SK-N-SH (cell line): ENCODE measurements at regions not wholly inside any gene's neighbourhood (a gene's known extent, or its start where the extent isn't known, plus 50 kb on each side); places are given as distances from the start of the nearest gene placed in this dataset.
A peak's percentile ranks its signal among the peaks of the same experiment; 100 is the strongest.

Source experiments
- CTCF ChIA-PET: fragments of 300-600, 350-600 bp; formaldehyde crosslinking; extraction: SDS; loops from one replicate; lab custom pipeline; 2021; lab: Yijun Ruan, JAX
- POLR2A ChIA-PET: fragments of 350-600 bp; sonication (Branson Sonifier 250); formaldehyde crosslinking; extraction: SDS; loops from one replicate; lab custom pipeline; 2020; ENCODE audit warnings: antibody characterized with exemption, inconsistent platforms; lab: Yijun Ruan, JAX
- DNase-seq: peaks from one replicate; pipeline ENCODE4 v3.0.0; 2012
- H2AFZ ChIP-seq: fragments of 200-600 bp; sonication (generic); 2 replicates; pipeline ENCODE4 v1.8.1; 2016; ENCODE audit warnings: antibody characterized with exemption, mild to moderate bottlenecking, low read depth
- H3F3A ChIP-seq: fragments of 200-600 bp; sonication (generic); replicated peaks from 2 replicates; pipeline ENCODE3; 2016; ENCODE audit warnings: antibody characterized with exemption, mild to moderate bottlenecking; ENCODE audit not compliant: insufficient read depth
- H3K27ac ChIP-seq, 2 experiments: fragments of 200-500 bp in 1 of 2; fragments of 200-600 bp in 1 of 2; sonication (Bioruptor generic) in 1 of 2; sonication (generic), shearing (Covaris generic) in 1 of 2; 2 replicates each; pipeline versions ENCODE4 v1.5.1 to v1.6.1; 2014 to 2016; ENCODE audit warnings: low read depth in 2 of 2, inconsistent platforms in 1 of 2, low read length in 1 of 2, mild to moderate bottlenecking in 1 of 2, mixed read lengths in 1 of 2
- H3K27me3 ChIP-seq: fragments of 200-600 bp; sonication (generic), shearing (Covaris generic); 2 replicates; pipeline ENCODE4 v1.6.1; 2016; ENCODE audit warnings: mixed run types; ENCODE audit not compliant: insufficient read depth
- H3K36me3 ChIP-seq, 2 experiments: fragments of 200-500 bp in 1 of 2; fragments of 200-600 bp in 1 of 2; sonication (Bioruptor generic) in 1 of 2; sonication (generic) in 1 of 2; replicated peaks in 1 of 2; 2 replicates each; pipeline versions ENCODE3 to v1.5.1; 2014 to 2016; ENCODE audit warnings: low read length in 1 of 2, mild to moderate bottlenecking in 1 of 2; ENCODE audit not compliant: insufficient read depth in 2 of 2, control insufficient read depth in 1 of 2
- H3K4me1 ChIP-seq, 2 experiments: fragments of 200-500 bp in 1 of 2; fragments of 200-600 bp in 1 of 2; sonication (Bioruptor generic) in 1 of 2; sonication (generic), shearing (Covaris generic) in 1 of 2; 2 replicates each; pipeline versions ENCODE4 v1.5.1 to v1.6.1; 2014 to 2016; ENCODE audit warnings: low read depth in 1 of 2, low read length in 1 of 2, mixed run types in 1 of 2; ENCODE audit not compliant: insufficient read depth in 2 of 2, control insufficient read depth in 1 of 2
- H3K4me2 ChIP-seq: fragments of 200-600 bp; sonication (generic), shearing (Covaris generic); 2 replicates; pipeline ENCODE4 v1.6.1; 2017; ENCODE audit warnings: mixed run types
- H3K4me3 ChIP-seq, 2 experiments: fragments of 200-500 bp in 1 of 2; fragments of 200-600 bp in 1 of 2; sonication (Bioruptor generic) in 1 of 2; sonication (generic), shearing (Covaris generic) in 1 of 2; 2 replicates each; pipeline versions ENCODE4 v1.5.1 to v1.8.1; 2014 to 2016; ENCODE audit warnings: low read depth in 2 of 2, inconsistent platforms in 1 of 2, low read length in 1 of 2, mild to moderate bottlenecking in 1 of 2, mixed read lengths in 1 of 2, moderate library complexity in 1 of 2
- H3K79me2 ChIP-seq: fragments of 200-600 bp; sonication (generic); 2 replicates; pipeline ENCODE4 v1.8.1; 2017; ENCODE audit warnings: mild to moderate bottlenecking; ENCODE audit not compliant: insufficient read depth
- H3K9ac ChIP-seq: fragments of 200-600 bp; sonication (generic); 2 replicates; pipeline ENCODE4 v1.6.1; 2017; ENCODE audit warnings: mixed run types
- H3K9me2 ChIP-seq: fragments of 200-600 bp; sonication (generic); 2 replicates; pipeline ENCODE4 v1.6.1; 2017; ENCODE audit warnings: mixed run types
- H3K9me3 ChIP-seq: fragments of 200-600 bp; sonication (generic); 2 replicates; pipeline ENCODE4 v1.6.1; 2017; ENCODE audit warnings: mixed run types, mild to moderate bottlenecking, moderate library complexity
- H4K20me1 ChIP-seq: fragments of 200-600 bp; sonication (generic); 2 replicates; pipeline ENCODE4 v1.6.1; 2017; ENCODE audit warnings: mild to moderate bottlenecking, mixed run types; ENCODE audit not compliant: insufficient read depth
- EP300 ChIP-seq, 2 experiments: IDR thresholded peaks; 2 replicates each; pipeline versions ENCODE4 v1.4.0 to v1.6.1; 2012; ENCODE audit warnings: borderline replicate concordance in 1 of 2, low read depth in 1 of 2, low read length in 1 of 2
- FOXJ3 ChIP-seq: sonication (generic); formaldehyde crosslinking; IDR thresholded peaks from 2 replicates; pipeline ENCODE4 v1.5.1; 2020; ENCODE audit warnings: mild to moderate bottlenecking, missing genetic modification reagents
- FOXM1 ChIP-seq: IDR thresholded peaks from 2 replicates; pipeline ENCODE4 v1.4.0; 2012; ENCODE audit warnings: low read depth, mild to moderate bottlenecking
- GABPA ChIP-seq: IDR thresholded peaks from 2 replicates; pipeline ENCODE4 v1.4.0; 2012; ENCODE audit warnings: low read depth, mild to moderate bottlenecking
- MEF2A ChIP-seq: IDR thresholded peaks from 2 replicates; pipeline ENCODE4 v1.4.0; 2012; ENCODE audit warnings: low read depth, borderline replicate concordance
- NFIC ChIP-seq: IDR thresholded peaks from 2 replicates; pipeline ENCODE4 v1.4.0; 2012; ENCODE audit warnings: borderline replicate concordance
- NRF1 ChIP-seq: IDR thresholded peaks from 2 replicates; pipeline ENCODE4 v1.6.1; 2012; ENCODE audit warnings: low read depth, mild to moderate bottlenecking, low read length
- PBX3 ChIP-seq: IDR thresholded peaks from 2 replicates; pipeline ENCODE4; 2012
- POLR2AphosphoS5 ChIP-seq: IDR thresholded peaks from 2 replicates; pipeline ENCODE4 v1.6.1; 2012; ENCODE audit warnings: low read depth, low read length
- RAD21 ChIP-seq: IDR thresholded peaks from 2 replicates; pipeline ENCODE4 v1.6.1; 2012; ENCODE audit warnings: mild to moderate bottlenecking, low read length
- RCOR1 ChIP-seq: fragments of 150-350 bp; IDR thresholded peaks from 2 replicates; pipeline ENCODE4 v1.6.1; 2017; ENCODE audit warnings: antibody characterized with exemption, low read length
- RFX5 ChIP-seq: IDR thresholded peaks from 2 replicates; pipeline ENCODE4 v1.6.1; 2012; ENCODE audit warnings: mild to moderate bottlenecking, improper control_type of control experiment, low read length
- RXRA ChIP-seq: IDR thresholded peaks from 2 replicates; pipeline ENCODE4 v1.4.0; 2012; ENCODE audit warnings: low read depth, mild to moderate bottlenecking, borderline replicate concordance
- SIN3A ChIP-seq: IDR thresholded peaks from 2 replicates; pipeline ENCODE4 v1.6.1; 2012; ENCODE audit warnings: low read depth, mild to moderate bottlenecking, low read length, moderate library complexity, borderline replicate concordance
- TAF1 ChIP-seq: IDR thresholded peaks from 2 replicates; pipeline ENCODE4 v1.6.1; 2012; ENCODE audit warnings: low read depth, mild to moderate bottlenecking, low read length, moderate library complexity, borderline replicate concordance
- TCF12 ChIP-seq: IDR thresholded peaks from 2 replicates; pipeline ENCODE4 v1.4.0; 2012
- TEAD4 ChIP-seq: IDR thresholded peaks from 2 replicates; pipeline ENCODE4 v1.4.0; 2012; ENCODE audit warnings: mild to moderate bottlenecking, borderline replicate concordance; ENCODE audit not compliant: insufficient read depth
- USF2 ChIP-seq: fragments of 150-350 bp; IDR thresholded peaks from 2 replicates; pipeline ENCODE4 v1.6.1; 2017; ENCODE audit warnings: antibody characterized with exemption, low read length, low read depth, borderline replicate concordance
- WGBS: methylation state at CpG from one replicate; pipeline ENCODE4 v1.1.6; 2017; ENCODE audit warnings: low lambda C conversion rate; 5-methylcytosine and 5-hydroxymethylcytosine counted together
- TF ChIP-seq, protein P1 (sequence below): IDR thresholded peaks from 2 replicates; pipeline ENCODE4 v1.4.0; 2012; ENCODE audit warnings: low read depth, borderline replicate concordance
- TF ChIP-seq, protein P2 (sequence below): IDR thresholded peaks from 2 replicates; pipeline ENCODE4 v1.4.0; 2012; ENCODE audit warnings: low read depth, borderline replicate concordance
- TF ChIP-seq, protein P3 (sequence below): IDR thresholded peaks from 2 replicates; pipeline ENCODE4 v1.4.0; 2012; ENCODE audit warnings: low read depth

GRCh38 chr14:71618716-71619115, 313.5 kb upstream of the RGS6 start:
- peaks cover 35% of the 10 kb centered on the region for H3K79me2 ChIP-seq
- no peak for TF ChIP-seq TEAD4
- TF ChIP-seq TAF1, result no peak
- no peak for TF ChIP-seq SIN3A
- no peak for TF ChIP-seq MEF2A
- TF ChIP-seq USF2, result no peak
- TF ChIP-seq, protein P1, sequence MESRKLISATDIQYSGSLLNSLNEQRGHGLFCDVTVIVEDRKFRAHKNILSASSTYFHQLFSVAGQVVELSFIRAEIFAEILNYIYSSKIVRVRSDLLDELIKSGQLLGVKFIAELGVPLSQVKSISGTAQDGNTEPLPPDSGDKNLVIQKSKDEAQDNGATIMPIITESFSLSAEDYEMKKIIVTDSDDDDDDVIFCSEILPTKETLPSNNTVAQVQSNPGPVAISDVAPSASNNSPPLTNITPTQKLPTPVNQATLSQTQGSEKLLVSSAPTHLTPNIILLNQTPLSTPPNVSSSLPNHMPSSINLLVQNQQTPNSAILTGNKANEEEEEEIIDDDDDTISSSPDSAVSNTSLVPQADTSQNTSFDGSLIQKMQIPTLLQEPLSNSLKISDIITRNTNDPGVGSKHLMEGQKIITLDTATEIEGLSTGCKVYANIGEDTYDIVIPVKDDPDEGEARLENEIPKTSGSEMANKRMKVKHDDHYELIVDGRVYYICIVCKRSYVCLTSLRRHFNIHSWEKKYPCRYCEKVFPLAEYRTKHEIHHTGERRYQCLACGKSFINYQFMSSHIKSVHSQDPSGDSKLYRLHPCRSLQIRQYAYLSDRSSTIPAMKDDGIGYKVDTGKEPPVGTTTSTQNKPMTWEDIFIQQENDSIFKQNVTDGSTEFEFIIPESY, result no peak
- no peak for TF ChIP-seq NRF1
- TF ChIP-seq TCF12, result no peak
- TF ChIP-seq NFIC, result no peak
- no peak for TF ChIP-seq GABPA
- TF ChIP-seq RAD21, result no peak
- TF ChIP-seq FOXM1, result no peak
- TF ChIP-seq FOXJ3 (CRISPR knock-in tag), result no peak
- no peak for TF ChIP-seq RCOR1
- no peak for TF ChIP-seq RXRA
- no peak for TF ChIP-seq RFX5
- no peak overlapping the region for H3K27ac ChIP-seq
- H3K4me3 ChIP-seq, result no peak overlapping the region
- ChIA-PET CTCF (interaction anchor here (0.8 kb wide), 1 partner anchor 24 kb away, joined by 3 read pairs; no protein-coding TSS in a partner anchor), POLR2A (no interaction called here)
- H3K4me2 ChIP-seq, result no peak overlapping the region
- peaks cover 3 to 7% of the 10 kb centered on the region in 2 experiments for H3K36me3 ChIP-seq
- no peak for DNase-seq
- H3K9ac ChIP-seq, result no peak overlapping the region
- H3K27me3 ChIP-seq, result no peaks in the 10 kb centered on the region
- WGBS, result 94% methylated on average over 5 of the region's 5 CpGs
- no peaks in the 10 kb centered on the region for H4K20me1 ChIP-seq
- no peaks in the 10 kb centered on the region for H3K9me3 ChIP-seq
- peaks cover 13% of the 10 kb centered on the region for H3F3A ChIP-seq
- no peaks in the 10 kb centered on the region for H3K9me2 ChIP-seq
- no peak overlapping the region for H2AFZ ChIP-seq
- H3K4me1 ChIP-seq, result peaks cover 12 to 27% of the 10 kb centered on the region in 2 experiments; a peak in 3 of 4 replicates

DNA sequence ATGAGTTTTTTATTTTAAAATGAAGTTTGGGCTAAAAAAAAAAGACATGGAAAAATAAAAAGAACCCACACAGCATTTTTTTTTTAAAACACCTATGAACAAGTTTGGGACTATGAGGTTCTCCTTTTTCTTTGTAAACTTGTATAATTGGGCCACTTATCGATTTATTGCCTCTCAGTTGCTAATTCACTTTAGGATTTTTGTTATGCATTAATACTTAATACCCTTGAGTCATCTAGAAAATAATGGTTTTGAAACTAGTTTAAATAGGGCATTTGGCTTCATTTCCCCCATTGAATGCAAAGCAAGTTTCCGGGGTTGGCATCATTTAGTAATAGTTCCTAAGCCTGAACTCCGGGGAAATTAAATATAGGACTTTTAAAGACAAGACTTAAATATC, 312.8 kb upstream of the RGS6 start:
- POLR2A ChIA-PET, result no interaction called here
- peaks cover 32% of the 10 kb centered on the region for H3K79me2 ChIP-seq
- no peak for TF ChIP-seq PBX3
- TF ChIP-seq, protein P2, sequence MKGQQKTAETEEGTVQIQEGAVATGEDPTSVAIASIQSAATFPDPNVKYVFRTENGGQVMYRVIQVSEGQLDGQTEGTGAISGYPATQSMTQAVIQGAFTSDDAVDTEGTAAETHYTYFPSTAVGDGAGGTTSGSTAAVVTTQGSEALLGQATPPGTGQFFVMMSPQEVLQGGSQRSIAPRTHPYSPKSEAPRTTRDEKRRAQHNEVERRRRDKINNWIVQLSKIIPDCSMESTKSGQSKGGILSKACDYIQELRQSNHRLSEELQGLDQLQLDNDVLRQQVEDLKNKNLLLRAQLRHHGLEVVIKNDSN, result no peak
- TF ChIP-seq RCOR1, result no peak
- TF ChIP-seq, protein P3, sequence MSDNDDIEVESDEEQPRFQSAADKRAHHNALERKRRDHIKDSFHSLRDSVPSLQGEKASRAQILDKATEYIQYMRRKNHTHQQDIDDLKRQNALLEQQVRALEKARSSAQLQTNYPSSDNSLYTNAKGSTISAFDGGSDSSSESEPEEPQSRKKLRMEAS, result no peak
- TF ChIP-seq EP300 (IDR thresholded peaks at IDR 0.05; ENCODE audit: borderline replicate concordance in 1 of 2, low read depth in 1 of 2, low read length in 1 of 2), result no peak
- no peak for TF ChIP-seq FOXM1
- TF ChIP-seq POLR2AphosphoS5, result no peak

More for the DNA sequence above, 312.8 kb upstream of the RGS6 start:
- Histone ChIP-seq H2AFZ (no peak overlapping the region), H3K4me3 (no peak overlapping the region), H3K9ac (no peak overlapping the region), H4K20me1 (no peaks in the 10 kb centered on the region), H3K27ac (peak overlapping the region in 1 of 2 experiments; percentile 70; a peak in 2 of 4 replicates), H3K4me2 (no peak overlapping the region), H3F3A (peaks cover 14% of the 10 kb centered on the region), H3K27me3 (no peaks in the 10 kb centered on the region), H3K9me3 (no peaks in the 10 kb centered on the region), H3K4me1 (peaks cover 12 to 27% of the 10 kb centered on the region in 2 experiments; a peak in 3 of 4 replicates), H3K9me2 (no peaks in the 10 kb centered on the region), H3K36me3 (peaks cover 4 to 14% of the 10 kb centered on the region in 2 experiments)
- WGBS, result 78% methylated on average over 3 of the region's 3 CpGs
- DNase-seq, result no peak
- CTCF ChIA-PET, result interaction anchor here (0.8 kb wide), 1 partner anchor 24 kb away, joined by 3 read pairs; no protein-coding TSS in a partner anchor
